Smooth muscle cell (in vitro differentiated cells): ENCODE measurements at regions not wholly inside any gene's neighbourhood (a gene's known extent, or its start where the extent isn't known, plus 50 kb on each side); places are given as distances from the start of the nearest gene placed in this dataset.
A peak's percentile ranks its signal among the peaks of the same experiment; 100 is the strongest.

Experiments
- DNase-seq: peaks from one replicate; lab custom pipeline; 2025; ENCODE audit not compliant: unreplicated experiment; lab: John Stamatoyannopoulos, UW
- H2AFZ ChIP-seq: fragments of 200-600 bp; sonication (generic); 2 replicates; pipeline ENCODE4 v1.6.0; 2016; ENCODE audit warnings: antibody characterized with exemption, low read depth, mild to moderate bottlenecking
- H3F3A ChIP-seq: fragments of 200-600 bp; sonication (generic); 2 replicates; pipeline ENCODE4 v1.6.0; 2017; ENCODE audit warnings: antibody characterized with exemption, low read depth
- H3K27ac ChIP-seq: fragments of 200-600 bp; sonication (generic); 2 replicates; pipeline ENCODE4 v1.5.1; 2016; ENCODE audit warnings: low read depth, mild to moderate bottlenecking
- H3K27me3 ChIP-seq: fragments of 200-600 bp; sonication (generic); 2 replicates; pipeline ENCODE4 v1.6.1; 2016; ENCODE audit warnings: low read depth, mild to moderate bottlenecking
- H3K36me3 ChIP-seq: fragments of 200-600 bp; sonication (generic); 2 replicates; pipeline ENCODE4 v1.5.1; 2016; ENCODE audit warnings: low read depth
- H3K4me1 ChIP-seq: fragments of 200-600 bp; sonication (generic); 2 replicates; pipeline ENCODE4 v1.5.1; 2016; ENCODE audit warnings: low read depth
- H3K4me2 ChIP-seq: fragments of 200-600 bp; sonication (generic); 2 replicates; pipeline ENCODE4 v1.6.0; 2016; ENCODE audit warnings: mild to moderate bottlenecking
- H3K4me3 ChIP-seq: fragments of 200-600 bp; sonication (generic); 2 replicates; pipeline ENCODE4 v1.5.1; 2016; ENCODE audit warnings: mild to moderate bottlenecking
- H3K79me2 ChIP-seq: fragments of 200-600 bp; sonication (generic); 2 replicates; pipeline ENCODE4 v1.6.0; 2016; ENCODE audit warnings: low read depth, mild to moderate bottlenecking
- H3K9ac ChIP-seq: fragments of 200-600 bp; sonication (generic); 2 replicates; pipeline ENCODE4 v1.6.0; 2016; ENCODE audit warnings: low read depth
- H3K9me3 ChIP-seq: fragments of 200-600 bp; sonication (generic); replicated peaks from 2 replicates; pipeline ENCODE4 v1.5.1; 2016; ENCODE audit warnings: low read depth
- H4K20me1 ChIP-seq: fragments of 200-600 bp; sonication (generic); 2 replicates; pipeline ENCODE4 v1.6.0; 2016; ENCODE audit warnings: low read depth
- WGBS: methylation state at CpG from one replicate; pipeline ENCODE4 v1.1.7; 2016; ENCODE audit warnings: low lambda C conversion rate; 5-methylcytosine and 5-hydroxymethylcytosine counted together
- TF ChIP-seq, protein P1 (sequence below): fragments of 200-600 bp; sonication (generic); IDR thresholded peaks from 2 replicates; pipeline ENCODE4 v1.5.1; 2017; ENCODE audit warnings: borderline replicate concordance, mild to moderate bottlenecking, antibody characterized with exemption; ENCODE audit not compliant: insufficient read depth, poor library complexity, severe bottlenecking

DNA sequence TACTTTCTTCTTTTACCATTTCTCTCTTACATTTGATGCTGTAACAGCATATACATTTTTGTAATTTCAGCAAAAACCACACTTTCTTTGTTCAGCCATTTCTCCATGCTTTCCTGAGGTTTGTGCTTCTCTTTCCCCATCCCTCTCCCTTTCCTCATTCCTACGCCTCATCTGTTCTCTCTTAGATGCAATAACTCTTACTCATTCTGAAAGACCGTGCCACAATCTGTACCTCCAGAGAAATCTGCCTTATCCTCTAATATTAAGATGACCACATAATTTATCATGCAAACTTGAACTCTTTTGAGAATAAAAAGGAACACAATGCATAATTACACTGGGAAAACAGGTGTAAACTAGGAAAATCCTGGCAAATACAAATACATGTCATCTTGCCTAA, 588.9 kb downstream of the JRKL start:
- WGBS, result 24% methylated on average over 2 of the region's 2 CpGs
- Histone ChIP-seq H2AFZ (no peak overlapping the region), H3K4me1 (no peaks in the 10 kb centered on the region), H3K27ac (no peak overlapping the region), H3F3A (no peaks in the 10 kb centered on the region), H3K27me3 (no peaks in the 10 kb centered on the region), H3K4me2 (no peak overlapping the region), H3K79me2 (no peaks in the 10 kb centered on the region), H3K36me3 (no peaks in the 10 kb centered on the region), H3K4me3 (no peak overlapping the region), H3K9ac (no peak overlapping the region), H4K20me1 (no peaks in the 10 kb centered on the region), H3K9me3 (no peaks in the 10 kb centered on the region)
- TF ChIP-seq, protein P1, sequence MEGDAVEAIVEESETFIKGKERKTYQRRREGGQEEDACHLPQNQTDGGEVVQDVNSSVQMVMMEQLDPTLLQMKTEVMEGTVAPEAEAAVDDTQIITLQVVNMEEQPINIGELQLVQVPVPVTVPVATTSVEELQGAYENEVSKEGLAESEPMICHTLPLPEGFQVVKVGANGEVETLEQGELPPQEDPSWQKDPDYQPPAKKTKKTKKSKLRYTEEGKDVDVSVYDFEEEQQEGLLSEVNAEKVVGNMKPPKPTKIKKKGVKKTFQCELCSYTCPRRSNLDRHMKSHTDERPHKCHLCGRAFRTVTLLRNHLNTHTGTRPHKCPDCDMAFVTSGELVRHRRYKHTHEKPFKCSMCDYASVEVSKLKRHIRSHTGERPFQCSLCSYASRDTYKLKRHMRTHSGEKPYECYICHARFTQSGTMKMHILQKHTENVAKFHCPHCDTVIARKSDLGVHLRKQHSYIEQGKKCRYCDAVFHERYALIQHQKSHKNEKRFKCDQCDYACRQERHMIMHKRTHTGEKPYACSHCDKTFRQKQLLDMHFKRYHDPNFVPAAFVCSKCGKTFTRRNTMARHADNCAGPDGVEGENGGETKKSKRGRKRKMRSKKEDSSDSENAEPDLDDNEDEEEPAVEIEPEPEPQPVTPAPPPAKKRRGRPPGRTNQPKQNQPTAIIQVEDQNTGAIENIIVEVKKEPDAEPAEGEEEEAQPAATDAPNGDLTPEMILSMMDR, result no peak
- DNase-seq, result no peak

DNA sequence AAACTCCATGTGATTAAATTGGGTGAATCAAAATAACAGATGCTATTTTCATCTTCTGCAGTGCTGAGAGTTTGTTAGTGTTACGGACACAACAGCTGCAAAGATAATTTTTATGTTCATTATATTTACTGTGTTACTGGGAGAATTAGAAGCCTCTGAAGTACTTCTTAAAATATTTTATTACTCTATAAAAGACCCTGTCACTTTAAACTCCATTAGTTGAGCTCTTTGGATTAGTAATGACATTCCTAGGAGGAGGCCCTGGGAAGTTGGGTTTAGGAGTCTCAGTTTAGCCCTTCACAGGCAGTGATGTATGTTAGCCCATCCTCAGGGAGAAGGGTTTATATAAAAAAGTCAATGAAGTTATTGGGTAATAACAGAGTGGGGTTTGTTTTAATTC, 596.7 kb downstream of the JRKL start:
- no peaks in the 10 kb centered on the region for H3K4me1 ChIP-seq
- no peaks in the 10 kb centered on the region for H3K9me3 ChIP-seq
- no peak overlapping the region for H3K4me3 ChIP-seq
- no peaks in the 10 kb centered on the region for H4K20me1 ChIP-seq
- H3K9ac ChIP-seq, result no peak overlapping the region
- H3K79me2 ChIP-seq, result no peaks in the 10 kb centered on the region
- no peak overlapping the region for H3K4me2 ChIP-seq
- 42% methylated on average over 1 of the region's 1 CpG for WGBS
- no peak for DNase-seq
- no peak overlapping the region for H2AFZ ChIP-seq
- no peaks in the 10 kb centered on the region for H3F3A ChIP-seq
- no peak overlapping the region for H3K27ac ChIP-seq
- H3K36me3 ChIP-seq, result no peaks in the 10 kb centered on the region
- TF ChIP-seq, protein P1, result no peak
- no peaks in the 10 kb centered on the region for H3K27me3 ChIP-seq

DNA sequence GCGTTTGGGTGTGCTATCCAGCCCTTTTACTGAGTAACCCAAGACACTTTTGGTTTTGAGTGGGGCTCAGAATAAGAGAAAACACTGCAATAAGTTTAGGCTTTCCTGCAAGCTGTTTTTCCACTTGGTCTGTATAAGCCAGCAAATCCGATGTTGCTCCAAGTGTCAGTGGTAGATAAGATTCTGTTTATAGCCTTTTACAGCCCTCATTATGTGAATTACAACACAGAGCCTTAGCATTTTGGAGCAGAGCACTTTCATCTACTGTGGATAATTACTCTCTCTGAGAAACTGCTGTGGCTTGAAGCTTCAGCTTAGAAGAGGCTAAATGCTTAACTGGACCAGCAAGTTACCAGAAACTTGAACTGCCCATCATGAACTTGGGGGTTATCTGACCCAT, 601.1 kb downstream of the JRKL start:
- Histone ChIP-seq H3F3A (no peaks in the 10 kb centered on the region), H3K36me3 (no peaks in the 10 kb centered on the region), H3K4me2 (peak overlapping the region; percentile 5), H2AFZ (peak overlapping the region; percentile 36), H3K4me3 (no peak overlapping the region), H3K9ac (no peak overlapping the region), H3K9me3 (no peaks in the 10 kb centered on the region), H3K4me1 (no peaks in the 10 kb centered on the region), H3K27ac (no peak overlapping the region), H4K20me1 (no peaks in the 10 kb centered on the region), H3K79me2 (no peaks in the 10 kb centered on the region), H3K27me3 (no peaks in the 10 kb centered on the region)
- TF ChIP-seq, protein P1, result no peak
- DNase-seq, result no peak
- 7% methylated on average over 2 of the region's 2 CpGs for WGBS

DNA sequence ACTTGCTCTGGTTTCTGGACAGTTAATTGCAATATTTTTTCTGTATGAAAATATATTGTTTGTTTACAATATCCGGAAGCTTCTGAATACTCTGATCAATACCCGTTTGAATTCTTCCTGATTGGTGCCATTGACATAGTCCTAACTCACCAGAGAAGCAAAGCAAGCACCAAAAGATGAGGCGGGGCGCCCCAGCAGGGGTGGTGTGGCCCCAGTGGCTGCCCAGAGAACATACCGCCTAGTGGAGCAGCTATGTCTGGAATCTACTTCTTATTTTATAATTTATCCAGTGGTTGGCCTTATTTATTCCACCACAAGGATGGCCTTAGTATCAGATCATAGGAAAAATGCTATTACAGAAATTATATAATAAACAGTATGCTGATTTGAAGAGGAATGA, 610.7 kb downstream of the JRKL start:
- Histone ChIP-seq H3K27me3 (no peaks in the 10 kb centered on the region), H3F3A (peaks cover 5% of the 10 kb centered on the region), H3K79me2 (no peaks in the 10 kb centered on the region), H2AFZ (no peak overlapping the region), H3K4me3 (no peak overlapping the region), H3K4me2 (peak overlapping the region; percentile 40), H4K20me1 (no peaks in the 10 kb centered on the region), H3K36me3 (no peaks in the 10 kb centered on the region), H3K9ac (no peak overlapping the region), H3K27ac (no peak overlapping the region), H3K9me3 (no peaks in the 10 kb centered on the region), H3K4me1 (no peaks in the 10 kb centered on the region)
- TF ChIP-seq, protein P1, result no peak
- DNase-seq, result no peak
- 93% methylated on average over 5 of the region's 5 CpGs for WGBS
